GM19468 (cell line): ENCODE measurements at regions not wholly inside any gene's neighbourhood (a gene's known extent, or its start where the extent isn't known, plus 50 kb on each side); places are given as distances from the start of the nearest gene placed in this dataset.
"Not testable (repeated sequence)": the region's sequence is repeated elsewhere in the genome, so short reads cannot be mapped to it uniquely, and the experiment has no call there.

Source experiments
- ATAC-seq: cut with Tn5 transposase; IDR thresholded peaks from one replicate; pipeline ENCODE4 v1.9.1; 2021; ENCODE audit warnings: mild to moderate bottlenecking, moderate library complexity, moderate number of reproducible peaks; ENCODE audit not compliant: unreplicated experiment; ENCODE audit errors: extremely low read depth

DNA sequence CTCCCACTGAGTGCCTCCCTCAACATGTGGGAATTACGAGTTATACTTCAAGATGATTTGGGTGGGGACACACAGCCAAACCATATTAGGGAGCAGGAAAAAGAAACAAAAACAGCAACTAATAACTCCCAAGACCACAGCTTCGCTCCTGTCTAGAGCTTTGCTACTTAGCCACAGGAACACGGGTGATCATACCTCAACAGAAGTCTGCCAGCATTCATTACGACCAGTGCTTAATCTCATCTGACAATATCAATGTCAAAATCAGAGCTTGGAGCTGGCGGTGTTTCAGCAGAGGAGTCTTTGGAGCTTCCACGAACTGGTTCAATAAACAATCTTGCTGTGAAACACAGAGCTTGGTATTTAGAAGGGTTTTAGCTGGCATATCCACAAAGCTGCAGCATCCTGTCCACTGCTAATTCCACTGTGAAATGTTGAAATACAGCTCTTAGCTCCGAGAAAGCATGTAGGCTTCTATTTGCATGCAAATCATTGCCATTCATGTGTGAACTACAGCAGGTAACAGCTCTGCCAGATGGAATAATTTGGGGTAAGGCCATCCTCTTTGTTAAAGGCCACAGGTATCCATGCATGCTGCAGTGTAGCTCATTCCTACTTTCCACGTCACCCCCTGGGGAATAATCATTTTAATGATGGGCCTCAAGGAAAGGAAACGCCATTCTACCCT lies 128.4 kb upstream of the GOT2 start:
- ATAC-seq, result no peak

DNA sequence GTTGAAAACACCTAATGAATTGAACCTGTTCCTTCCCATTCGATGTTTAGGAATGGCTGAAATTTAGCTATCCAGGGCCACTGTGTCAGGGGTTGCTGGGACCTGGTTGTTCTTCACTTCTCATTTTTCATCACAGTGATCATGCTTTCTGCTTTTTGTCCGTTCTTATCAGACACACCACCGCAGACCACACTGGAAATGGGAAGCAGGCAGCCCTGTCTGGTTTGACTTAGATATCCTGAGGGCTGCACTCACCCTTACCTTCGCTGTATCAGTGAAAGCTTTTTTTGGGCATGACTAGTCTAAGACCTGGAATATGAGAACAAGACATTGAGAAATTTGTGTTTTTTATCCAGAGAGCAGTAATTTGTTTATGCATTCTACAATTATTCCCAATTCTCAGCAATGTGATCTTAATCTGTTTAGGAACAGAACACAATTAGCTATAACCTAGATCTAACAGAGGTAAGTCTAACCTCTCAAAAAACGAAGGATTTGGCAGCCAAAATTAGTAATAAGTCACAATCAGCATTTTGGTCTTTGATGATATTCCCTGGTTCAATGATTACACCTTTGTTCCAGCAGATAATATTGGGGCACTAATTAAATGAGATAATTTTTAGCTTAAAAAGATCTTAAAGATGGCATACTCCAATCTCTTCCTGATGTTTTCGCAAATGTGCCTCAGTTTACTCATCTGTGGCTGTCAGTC lies 126.0 kb upstream of the GOT2 start:
- ATAC-seq, result no peak

DNA sequence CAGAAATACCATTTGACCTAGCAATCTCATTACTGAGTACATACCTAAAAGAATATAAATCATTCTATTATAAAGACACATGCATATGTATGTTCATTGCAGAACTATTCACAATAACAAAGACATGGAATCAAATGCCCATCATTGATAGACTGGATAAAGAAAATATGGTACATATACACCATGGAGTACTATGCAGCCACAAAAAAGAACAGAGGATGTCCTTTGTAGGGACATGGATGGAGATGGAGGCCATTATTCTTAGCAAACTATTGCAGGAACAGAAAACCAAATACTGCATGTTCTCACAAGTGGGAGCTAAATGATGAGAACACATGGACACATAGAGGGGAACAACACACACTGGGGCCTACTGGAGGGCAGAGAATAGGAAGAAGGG lies 124.5 kb upstream of the GOT2 start:
- ATAC-seq, result not testable (repeated sequence)

DNA sequence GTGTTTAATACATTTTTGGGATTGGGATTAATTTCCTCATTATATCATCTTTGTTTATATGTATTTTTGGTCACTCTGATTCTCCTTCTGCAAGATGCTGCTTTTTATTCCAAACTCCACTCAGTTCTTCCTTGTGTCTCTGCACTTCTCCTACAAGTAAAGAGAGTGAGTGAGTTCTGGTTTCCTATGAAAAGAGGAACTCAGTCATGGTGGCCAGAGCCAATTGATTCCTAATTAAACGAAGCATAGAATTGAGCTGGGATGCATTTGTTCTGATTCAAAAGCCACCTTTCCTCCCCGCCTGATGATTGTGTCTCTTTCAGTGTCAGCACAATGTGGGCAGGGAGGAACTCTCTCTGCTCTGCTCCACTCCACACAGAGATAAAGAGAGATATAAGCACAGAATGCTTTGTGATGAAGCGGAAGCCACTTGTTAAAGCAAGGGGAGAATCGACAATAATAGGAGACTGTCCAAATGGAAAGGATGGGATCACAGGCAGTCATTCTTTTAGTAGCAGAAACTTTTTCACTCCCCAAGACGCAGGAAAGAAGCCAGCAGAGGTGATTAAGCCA lies 121.3 kb upstream of the GOT2 start:
- no peak for ATAC-seq

DNA sequence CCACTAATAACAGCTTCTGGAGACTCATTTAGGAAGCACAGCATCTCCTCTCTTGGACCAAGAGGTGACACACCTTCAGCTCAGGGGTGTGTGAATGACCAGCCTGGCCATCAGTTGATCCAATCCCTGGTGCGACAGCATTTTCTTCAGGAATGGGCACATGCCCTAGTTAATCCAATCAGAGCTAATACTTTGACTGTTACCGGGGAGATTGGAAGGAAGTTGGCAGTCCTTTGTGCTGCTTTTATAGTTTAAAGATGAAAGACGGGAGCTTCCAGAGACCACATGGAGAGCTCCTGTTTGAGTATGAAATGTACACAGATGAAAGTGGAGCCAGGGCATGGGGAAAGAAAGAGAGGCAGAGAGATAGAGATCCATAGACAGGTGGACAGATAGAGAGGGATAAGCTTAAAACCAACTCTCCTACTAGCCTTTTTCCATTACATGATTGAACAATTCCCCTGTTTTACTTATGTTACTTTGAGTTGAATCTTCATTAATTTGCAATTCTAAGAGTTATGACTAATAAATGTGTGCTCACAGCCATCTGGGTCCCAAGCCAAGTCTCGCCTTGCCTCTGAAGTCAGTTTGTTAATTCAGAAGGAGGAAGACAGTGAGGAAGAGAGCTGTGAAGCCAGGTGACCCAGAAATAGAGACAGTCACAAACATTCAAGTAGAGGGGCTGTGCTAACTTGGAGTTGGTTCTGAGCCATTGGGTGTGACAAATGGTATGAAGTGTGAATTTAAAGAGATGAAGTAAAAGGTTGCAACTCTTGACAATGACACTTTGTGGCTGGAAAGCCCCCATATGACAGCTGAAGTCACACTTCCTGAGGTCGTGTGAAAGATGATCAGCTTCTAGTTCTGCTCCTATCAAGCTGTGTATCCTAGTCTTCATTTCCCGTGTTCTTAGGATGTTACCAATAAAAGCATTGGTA lies 120.0 kb upstream of the GOT2 start:
- ATAC-seq, result peak; percentile 76

DNA sequence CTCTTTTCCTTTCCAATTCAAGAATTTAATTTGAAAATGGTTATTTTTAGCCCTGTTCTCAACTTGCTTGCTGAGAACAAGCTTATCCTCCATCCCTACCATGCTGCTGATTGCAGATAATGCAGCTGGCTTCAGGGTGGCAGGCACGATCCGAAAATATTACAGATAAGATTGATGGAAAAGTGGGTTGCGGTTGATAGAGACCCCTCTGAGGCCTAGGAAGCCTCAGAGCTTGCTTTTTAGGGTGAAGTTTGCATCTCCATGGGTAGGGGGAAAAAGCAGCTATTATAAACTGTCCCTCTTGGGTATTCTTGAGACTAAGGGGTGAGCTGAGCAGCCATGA lies 116.5 kb upstream of the GOT2 start:
- ATAC-seq, result no peak

DNA sequence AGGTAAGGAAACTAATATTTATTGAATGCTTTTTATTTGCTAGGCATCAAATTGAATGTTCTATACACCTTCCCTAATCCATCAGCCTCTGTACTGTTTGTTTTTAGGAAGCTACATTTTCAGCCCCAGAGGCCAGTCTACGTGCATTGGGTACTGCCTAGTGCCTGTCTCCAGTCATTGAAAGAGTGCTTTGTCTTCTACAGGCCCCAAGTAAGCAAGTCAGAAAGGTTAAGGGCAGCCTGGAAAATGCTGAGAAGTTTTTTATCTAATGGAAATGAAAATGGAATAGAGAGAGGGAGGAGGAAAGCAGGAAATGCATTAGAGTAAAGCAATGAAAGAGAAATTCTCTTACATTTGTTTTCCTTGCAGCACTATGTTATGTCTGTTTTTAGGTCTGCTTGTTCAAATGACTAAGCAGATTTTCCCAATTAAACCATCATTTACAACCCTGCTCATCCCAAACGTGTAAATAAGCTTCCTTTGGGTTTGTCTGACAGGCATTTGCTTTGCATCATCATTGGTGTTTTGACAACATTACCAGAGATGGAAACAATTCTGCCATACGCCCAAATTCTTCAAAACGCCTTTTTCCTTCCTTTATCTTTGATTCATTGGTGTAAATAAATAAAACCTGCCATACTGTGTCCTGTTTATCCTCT lies 116.0 kb upstream of the GOT2 start:
- ATAC-seq, result no peak

DNA sequence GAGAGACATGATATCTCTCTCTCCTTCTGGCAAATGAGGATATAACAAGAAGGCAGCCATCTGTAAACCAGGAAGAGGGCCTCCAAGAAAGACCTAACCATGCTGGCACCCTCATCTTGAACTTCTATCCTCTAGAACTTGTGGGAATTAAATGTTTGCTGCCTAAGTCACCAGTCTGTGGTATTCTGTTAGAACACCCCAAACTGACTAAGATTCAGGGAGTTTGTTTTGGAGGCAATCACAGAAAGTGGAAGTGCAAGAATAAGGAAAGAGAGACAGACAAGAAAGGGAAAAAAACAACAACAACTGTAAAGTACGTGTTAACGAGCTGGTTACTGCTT lies 114.5 kb upstream of the GOT2 start:
- no peak for ATAC-seq

DNA sequence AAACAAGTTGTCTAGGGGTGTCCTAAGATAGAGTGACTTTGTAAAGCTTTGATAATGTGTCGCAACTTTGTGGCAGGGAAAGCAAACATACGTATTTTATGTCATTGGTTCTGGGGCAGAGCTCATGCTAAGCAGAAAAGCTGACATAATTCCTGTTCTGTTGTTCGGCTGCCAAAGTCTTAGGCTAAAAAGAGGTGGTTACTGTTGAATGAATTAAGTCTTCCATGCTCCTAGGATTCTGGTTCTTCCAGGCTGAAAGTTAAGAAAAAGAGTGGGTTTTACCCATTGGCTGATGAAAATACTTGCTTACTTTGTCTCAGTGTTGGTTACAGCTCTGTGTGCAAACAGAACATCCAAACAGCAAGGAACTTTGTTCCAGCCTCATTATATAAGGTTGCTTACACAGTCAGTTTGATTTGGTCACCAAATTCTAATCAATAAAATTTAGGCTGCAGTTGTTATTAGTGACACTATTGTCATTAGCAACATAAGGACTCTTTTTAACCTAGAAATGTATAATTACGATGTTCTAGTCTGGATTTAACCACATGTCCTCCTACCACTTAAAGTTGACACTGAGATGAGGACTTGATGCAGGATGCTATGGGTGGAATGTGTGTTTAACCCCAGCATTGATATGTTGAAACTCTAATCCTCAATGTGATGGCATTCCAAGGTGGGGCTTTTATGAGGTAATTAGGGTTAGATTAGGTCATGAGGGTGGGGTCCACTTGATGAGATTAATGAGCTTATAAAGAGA lies 114.0 kb upstream of the GOT2 start:
- ATAC-seq, result no peak

DNA sequence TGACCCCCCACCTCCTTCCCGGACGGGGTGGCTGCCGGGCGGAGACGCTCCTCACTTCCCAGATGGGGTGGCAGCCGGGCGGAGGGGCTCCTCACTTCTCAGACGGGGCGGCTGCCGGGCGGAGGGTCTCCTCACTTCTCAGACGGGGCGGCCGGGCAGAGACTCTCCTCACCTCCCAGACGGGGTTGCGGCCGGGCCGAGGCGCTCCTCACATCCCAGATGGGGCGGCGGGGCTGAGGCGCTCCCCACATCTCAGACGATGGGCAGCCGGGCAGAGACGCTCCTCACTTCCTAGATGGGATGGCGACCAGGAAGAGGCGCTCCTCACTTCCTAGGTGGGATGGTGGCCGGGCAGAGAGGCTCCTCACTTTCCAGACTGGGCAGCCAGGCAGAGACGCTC lies 112.1 kb upstream of the GOT2 start:
- not testable (repeated sequence) for ATAC-seq

DNA sequence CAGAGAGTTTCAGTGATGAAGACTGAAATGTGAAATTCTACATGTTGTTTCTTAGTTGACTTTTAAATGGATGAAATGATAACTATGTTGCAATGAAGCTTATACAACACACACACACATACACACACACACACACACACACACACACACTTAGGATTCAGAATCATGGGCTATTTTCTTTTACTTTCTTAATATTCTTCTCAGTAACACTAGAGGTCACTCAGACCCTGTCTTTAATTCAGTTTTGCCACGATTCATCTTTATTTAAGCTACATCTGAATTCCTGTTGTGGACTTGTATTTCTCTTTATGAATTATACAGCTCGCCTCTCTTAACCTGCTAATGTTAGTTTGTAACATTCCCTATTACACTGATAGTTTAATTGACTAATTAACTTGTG lies 109.6 kb upstream of the GOT2 start:
- ATAC-seq, result no peak

DNA sequence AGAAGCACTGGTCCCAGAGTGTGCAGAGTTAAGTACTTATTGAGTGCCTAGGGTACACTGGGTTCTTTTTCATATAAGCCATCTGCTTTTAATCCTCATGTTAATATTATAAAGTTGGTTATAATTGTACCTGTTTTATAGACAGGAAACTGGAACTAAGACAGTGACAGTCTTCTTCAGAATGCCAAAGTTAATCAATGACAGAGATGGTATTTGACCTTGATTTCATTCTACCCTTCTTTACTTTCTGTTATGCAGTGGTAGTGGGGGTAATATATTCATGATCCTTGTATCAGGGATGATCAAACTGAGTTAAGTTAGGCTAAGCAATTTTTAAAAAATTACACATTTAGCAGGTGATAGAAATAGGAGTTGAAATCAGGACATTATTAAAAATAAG lies 108.6 kb upstream of the GOT2 start:
- ATAC-seq, result peak; percentile 62

DNA sequence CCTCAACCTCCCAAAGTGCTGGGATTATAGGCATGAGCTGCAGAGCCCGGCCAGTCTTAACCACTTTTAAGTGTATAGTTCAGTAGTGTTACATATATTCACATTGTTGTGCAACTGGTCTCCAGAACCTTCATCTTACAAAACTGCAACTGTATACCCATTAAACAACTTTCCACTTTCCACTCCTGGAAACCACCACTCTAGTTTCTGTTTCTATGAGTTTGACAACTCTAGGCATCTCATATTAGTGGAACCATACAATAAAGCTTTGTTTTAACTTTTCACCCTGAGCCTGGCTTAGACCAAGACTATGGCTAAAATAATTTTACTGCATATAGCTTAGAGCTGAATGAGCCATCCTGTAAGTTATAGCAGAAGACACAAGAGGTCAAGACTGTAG lies 108.0 kb upstream of the GOT2 start:
- no peak for ATAC-seq

DNA sequence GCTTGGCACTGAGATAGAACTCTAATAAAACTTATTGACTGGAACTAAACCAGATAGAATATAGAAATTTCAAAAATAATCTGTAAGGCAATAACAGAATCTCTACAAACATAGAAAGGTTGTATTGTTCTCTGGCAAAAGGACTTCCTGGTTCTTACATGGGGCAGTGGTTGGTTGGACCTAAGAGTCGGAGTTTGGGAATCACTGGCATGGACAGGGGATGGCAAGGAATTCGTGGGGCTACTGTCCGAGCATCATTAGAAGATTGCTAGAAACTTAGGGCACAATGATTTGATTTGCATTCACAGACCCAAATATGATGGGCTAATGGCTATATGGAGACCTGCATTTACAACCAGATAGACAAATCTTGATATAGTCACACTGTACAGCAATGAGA lies 103.8 kb upstream of the GOT2 start:
- no peak for ATAC-seq

DNA sequence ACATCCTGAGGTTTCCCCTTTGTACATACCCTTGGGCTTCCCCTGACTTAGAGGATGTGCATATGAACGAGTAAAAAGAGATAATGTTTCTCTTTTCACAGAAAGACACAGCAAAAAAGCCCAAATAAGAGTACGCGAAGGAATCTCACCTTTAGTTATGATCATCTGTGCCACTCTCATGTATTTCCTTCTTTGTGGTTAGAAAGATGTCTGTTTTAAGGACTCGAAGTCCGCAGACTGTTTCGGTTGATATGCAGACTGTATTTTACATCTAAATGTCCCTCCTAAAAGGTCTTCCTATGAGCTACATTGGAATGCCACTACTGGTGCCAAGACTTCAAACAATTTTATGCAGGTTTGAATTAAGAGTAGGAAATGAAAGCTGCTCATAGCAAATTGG lies 102.3 kb upstream of the GOT2 start:
- no peak for ATAC-seq

DNA sequence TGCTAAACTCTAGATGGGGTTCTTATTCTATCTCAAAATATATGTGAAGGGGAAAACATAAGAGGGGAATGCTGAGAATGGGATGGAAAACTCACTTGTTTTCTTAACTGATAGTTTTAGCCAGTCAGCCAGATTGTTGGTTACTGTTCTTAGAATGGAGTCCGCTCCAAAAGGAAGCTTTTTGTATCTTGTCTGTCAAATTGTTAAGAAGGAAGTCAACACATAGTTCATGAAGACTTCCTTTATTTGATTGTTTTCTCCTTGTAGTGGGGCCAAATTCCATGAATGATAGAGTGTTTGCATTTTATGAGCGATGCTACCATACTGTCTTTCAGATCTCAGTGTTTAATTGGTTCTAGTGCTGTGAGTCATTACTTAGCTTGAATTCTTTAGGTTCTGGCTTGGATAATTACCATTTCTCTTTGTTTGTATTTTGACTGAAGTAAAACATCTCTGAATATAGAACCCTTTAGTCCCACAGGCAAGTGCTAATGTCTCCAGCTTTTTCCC lies 98.3 kb upstream of the GOT2 start:
- no peak for ATAC-seq

DNA sequence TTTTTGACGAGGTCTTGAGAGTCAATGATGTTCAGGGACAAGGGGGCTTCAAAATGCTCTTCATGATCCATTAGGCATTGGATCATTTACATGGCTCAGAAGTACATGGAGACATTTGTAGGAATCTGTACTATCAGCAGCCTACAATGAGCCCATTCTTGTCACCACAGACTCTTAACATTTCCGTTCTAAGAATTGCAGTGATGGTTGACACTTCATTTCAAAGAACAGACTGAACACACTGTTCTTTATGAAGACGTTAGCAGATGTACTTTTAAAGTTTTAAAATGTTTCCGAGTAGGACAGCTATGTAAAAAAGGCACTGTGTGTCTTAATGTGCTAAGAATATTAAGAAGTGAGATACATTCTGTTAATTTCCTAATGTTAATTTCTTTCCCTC lies 97.3 kb upstream of the GOT2 start:
- no peak for ATAC-seq

DNA sequence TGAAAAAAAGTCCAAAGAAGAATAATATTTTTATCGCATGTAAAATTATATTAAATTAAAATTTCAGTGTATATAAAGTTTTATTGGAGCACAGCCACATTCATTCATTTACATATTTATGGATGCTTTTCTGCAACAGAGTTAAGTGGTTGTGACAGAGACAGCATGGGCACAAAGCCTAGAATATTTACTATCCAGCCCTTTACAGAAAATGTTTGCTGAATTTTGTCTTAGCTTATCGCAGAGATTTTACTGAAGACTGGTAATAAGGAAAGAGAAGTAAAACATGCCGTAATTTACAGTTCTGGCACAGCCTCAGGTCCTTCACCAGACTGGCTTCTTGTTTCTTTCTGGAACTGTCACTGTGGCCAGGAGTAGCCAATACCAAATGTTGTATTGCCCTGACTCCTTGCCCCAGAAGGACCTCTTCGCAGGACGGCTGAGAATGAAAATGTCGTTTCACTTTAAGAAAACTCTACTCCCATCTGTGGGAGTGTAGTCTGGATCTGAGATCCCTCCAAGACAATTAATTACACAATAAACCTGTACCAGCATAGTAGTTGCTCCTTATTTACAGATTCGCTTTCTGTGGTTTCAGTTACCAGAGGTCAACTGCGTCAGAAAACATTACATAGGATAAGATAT lies 94.9 kb upstream of the GOT2 start:
- no peak for ATAC-seq

DNA sequence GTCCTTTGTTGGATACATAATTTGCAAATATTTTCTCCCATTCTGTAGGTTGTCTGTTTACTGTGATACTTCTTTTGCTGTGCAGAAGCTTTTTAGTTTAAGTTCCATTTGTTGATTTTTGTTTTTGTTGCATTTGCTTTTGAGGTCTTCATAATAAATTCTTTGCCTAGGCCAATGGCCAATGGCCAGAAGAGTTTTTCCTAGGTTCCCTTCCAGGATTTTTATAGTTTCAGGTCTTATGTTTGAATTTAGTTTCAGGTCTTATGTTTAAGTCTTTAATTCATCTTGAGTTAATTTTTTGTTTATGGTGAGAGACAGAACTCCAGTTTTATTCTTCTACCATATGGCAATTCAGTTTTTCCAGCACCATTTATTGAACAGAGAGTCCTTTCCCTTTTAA lies 90.1 kb upstream of the GOT2 start:
- ATAC-seq, result no peak
